GM18868 (cell line): ENCODE measurements at regions not wholly inside any gene's neighbourhood (a gene's known extent, or its start where the extent isn't known, plus 50 kb on each side); places are given as distances from the start of the nearest gene placed in this dataset.
"Not testable (repeated sequence)": the region's sequence is repeated elsewhere in the genome, so short reads cannot be mapped to it uniquely, and the experiment has no call there.

ENCODE experiments used
- ATAC-seq: cut with Tn5 transposase; IDR thresholded peaks from one replicate; pipeline ENCODE4 v1.9.1; 2021; ENCODE audit warnings: mild to moderate bottlenecking, moderate library complexity; ENCODE audit not compliant: unreplicated experiment

GRCh38 chr4:30996841-30997240 is 276.7 kb downstream of the PCDH7 start:
- ATAC-seq = no peak

GRCh38 chr4:31005037-31005436 is 284.9 kb downstream of the PCDH7 start:
- no peak for ATAC-seq

- no peak for ATAC-seq
Observed at GRCh38 chr4:31007858-31008257, 287.7 kb downstream of the PCDH7 start.

- ATAC-seq = no peak
Observed at GRCh38 chr4:31009926-31010325, 289.8 kb downstream of the PCDH7 start.

GRCh38 chr4:31015123-31015522 is 295.0 kb downstream of the PCDH7 start:
- no peak for ATAC-seq

- ATAC-seq = no peak
Observed at GRCh38 chr4:31016322-31017061, 296.3 kb downstream of the PCDH7 start.

- no peak for ATAC-seq
Observed at GRCh38 chr4:31020363-31020762, 300.2 kb downstream of the PCDH7 start.

- ATAC-seq = peak; percentile 45
Observed at GRCh38 chr4:31021008-31021407, 300.8 kb downstream of the PCDH7 start.

GRCh38 chr4:31022702-31023101 is 302.5 kb downstream of the PCDH7 start:
- no peak for ATAC-seq

- ATAC-seq = no peak
Observed at GRCh38 chr4:31023109-31023508, 302.9 kb downstream of the PCDH7 start.

- ATAC-seq = no peak
Observed at GRCh38 chr4:31023742-31024141, 303.6 kb downstream of the PCDH7 start.

GRCh38 chr4:31024781-31025180 is 304.6 kb downstream of the PCDH7 start:
- not testable (repeated sequence) for ATAC-seq

GRCh38 chr4:31026256-31026655 is 306.1 kb downstream of the PCDH7 start:
- ATAC-seq = no peak

GRCh38 chr4:31034550-31034949 is 314.4 kb downstream of the PCDH7 start:
- no peak for ATAC-seq

GRCh38 chr4:31035761-31036160 is 315.6 kb downstream of the PCDH7 start:
- no peak for ATAC-seq

- ATAC-seq = no peak
Observed at GRCh38 chr4:31037703-31038102, 317.5 kb downstream of the PCDH7 start.

GRCh38 chr4:31039382-31039781 is 319.2 kb downstream of the PCDH7 start:
- no peak for ATAC-seq

- no peak for ATAC-seq
Observed at GRCh38 chr4:31040106-31040505, 319.9 kb downstream of the PCDH7 start.

GRCh38 chr4:31041385-31041784 is 321.2 kb downstream of the PCDH7 start:
- ATAC-seq = no peak

- no peak for ATAC-seq
Observed at GRCh38 chr4:31041853-31042252, 321.7 kb downstream of the PCDH7 start.

GRCh38 chr4:31043382-31044062 is 323.4 kb downstream of the PCDH7 start:
- ATAC-seq = no peak

- ATAC-seq = no peak
Observed at GRCh38 chr4:31045151-31045550, 325.0 kb downstream of the PCDH7 start.
